ENCODE measurements at regions not wholly inside any gene's neighbourhood (a gene's known extent, or its start where the extent isn't known, plus 50 kb on each side); places are given as distances from the start of the nearest gene placed in this dataset.

DNA sequence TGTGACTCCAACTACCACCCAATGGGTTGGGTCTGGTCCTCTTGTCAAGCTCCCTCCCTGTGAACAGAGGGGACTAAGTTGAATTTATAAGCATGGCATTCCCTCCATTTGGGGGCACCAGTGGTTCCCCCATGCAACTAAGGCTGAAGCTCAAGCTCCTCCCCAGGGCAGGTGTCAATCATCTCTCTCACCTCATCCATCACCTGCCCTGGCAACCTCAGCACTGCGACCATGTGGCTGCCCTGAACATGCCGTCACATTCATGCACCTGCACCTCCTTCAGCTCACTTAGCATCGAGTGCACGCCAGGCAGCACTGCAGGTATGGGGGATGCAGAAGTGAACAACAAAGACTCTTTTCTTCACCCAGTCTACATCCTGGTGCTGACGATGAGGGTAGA, 799.3 kb downstream of the TBC1D22A start:
- no peak for DNase-seq (ENCODE audit: low read depth, low spot score)
- Histone ChIP-seq H3K27ac (ENCODE audit: low read length) (no peak overlapping the region), H3K4me3 (ENCODE audit: low read depth in 2 of 2, low read length in 2 of 2) (no peak overlapping the region), H3K36me3 (ENCODE audit: control insufficient read depth, insufficient read depth, low read length) (no peaks in the 10 kb centered on the region), H3K27me3 (ENCODE audit: control insufficient read depth, insufficient read depth, low read length) (no peaks in the 10 kb centered on the region), H3K4me1 (ENCODE audit: control insufficient read depth, insufficient read depth, low read length) (no peaks in the 10 kb centered on the region), H3K9me3 (ENCODE audit: control insufficient read depth, insufficient read depth, low read depth, low read length) (no peaks in the 10 kb centered on the region)
- TF ChIP-seq POLR2AphosphoS5 (IDR thresholded peaks at IDR 0.05; ENCODE audit: low read depth, low read length): no peak
- no peak for TF ChIP-seq SIN3A (IDR thresholded peaks at IDR 0.05; ENCODE audit: borderline replicate concordance, insufficient read depth, low read depth, low read length)
- TF ChIP-seq, protein P1, sequence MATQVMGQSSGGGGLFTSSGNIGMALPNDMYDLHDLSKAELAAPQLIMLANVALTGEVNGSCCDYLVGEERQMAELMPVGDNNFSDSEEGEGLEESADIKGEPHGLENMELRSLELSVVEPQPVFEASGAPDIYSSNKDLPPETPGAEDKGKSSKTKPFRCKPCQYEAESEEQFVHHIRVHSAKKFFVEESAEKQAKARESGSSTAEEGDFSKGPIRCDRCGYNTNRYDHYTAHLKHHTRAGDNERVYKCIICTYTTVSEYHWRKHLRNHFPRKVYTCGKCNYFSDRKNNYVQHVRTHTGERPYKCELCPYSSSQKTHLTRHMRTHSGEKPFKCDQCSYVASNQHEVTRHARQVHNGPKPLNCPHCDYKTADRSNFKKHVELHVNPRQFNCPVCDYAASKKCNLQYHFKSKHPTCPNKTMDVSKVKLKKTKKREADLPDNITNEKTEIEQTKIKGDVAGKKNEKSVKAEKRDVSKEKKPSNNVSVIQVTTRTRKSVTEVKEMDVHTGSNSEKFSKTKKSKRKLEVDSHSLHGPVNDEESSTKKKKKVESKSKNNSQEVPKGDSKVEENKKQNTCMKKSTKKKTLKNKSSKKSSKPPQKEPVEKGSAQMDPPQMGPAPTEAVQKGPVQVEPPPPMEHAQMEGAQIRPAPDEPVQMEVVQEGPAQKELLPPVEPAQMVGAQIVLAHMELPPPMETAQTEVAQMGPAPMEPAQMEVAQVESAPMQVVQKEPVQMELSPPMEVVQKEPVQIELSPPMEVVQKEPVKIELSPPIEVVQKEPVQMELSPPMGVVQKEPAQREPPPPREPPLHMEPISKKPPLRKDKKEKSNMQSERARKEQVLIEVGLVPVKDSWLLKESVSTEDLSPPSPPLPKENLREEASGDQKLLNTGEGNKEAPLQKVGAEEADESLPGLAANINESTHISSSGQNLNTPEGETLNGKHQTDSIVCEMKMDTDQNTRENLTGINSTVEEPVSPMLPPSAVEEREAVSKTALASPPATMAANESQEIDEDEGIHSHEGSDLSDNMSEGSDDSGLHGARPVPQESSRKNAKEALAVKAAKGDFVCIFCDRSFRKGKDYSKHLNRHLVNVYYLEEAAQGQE (IDR thresholded peaks at IDR 0.05; ENCODE audit: insufficient read depth in 1 of 2, low read depth in 2 of 2, low read length in 1 of 2): no peak
- TF ChIP-seq TCF7L2 (IDR thresholded peaks at IDR 0.05; ENCODE audit: low read depth, low read length): no peak
- TF ChIP-seq, protein P2, sequence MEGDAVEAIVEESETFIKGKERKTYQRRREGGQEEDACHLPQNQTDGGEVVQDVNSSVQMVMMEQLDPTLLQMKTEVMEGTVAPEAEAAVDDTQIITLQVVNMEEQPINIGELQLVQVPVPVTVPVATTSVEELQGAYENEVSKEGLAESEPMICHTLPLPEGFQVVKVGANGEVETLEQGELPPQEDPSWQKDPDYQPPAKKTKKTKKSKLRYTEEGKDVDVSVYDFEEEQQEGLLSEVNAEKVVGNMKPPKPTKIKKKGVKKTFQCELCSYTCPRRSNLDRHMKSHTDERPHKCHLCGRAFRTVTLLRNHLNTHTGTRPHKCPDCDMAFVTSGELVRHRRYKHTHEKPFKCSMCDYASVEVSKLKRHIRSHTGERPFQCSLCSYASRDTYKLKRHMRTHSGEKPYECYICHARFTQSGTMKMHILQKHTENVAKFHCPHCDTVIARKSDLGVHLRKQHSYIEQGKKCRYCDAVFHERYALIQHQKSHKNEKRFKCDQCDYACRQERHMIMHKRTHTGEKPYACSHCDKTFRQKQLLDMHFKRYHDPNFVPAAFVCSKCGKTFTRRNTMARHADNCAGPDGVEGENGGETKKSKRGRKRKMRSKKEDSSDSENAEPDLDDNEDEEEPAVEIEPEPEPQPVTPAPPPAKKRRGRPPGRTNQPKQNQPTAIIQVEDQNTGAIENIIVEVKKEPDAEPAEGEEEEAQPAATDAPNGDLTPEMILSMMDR (IDR thresholded peaks at IDR 0.05): no peak
- in situ Hi-C loops (cut with HindIII; ENCODE audit: low pct_unique_long_range_greater_than_20kb, low sequenced_read_pairs): no loop called here
- POLR2A ChIA-PET: no interaction called here
- BruUV-seq (replicated peaks): no TSS peak
- intact Hi-C loops (cut with micrococcal nuclease; ENCODE audit: unreplicated experiment): no loop called here
- ATAC-seq: no peak
- CTCF ChIA-PET: interaction anchor here (0.5 kb wide), 1 partner anchor 665 kb away, joined by 3 read pairs; no protein-coding TSS in a partner anchor

DNA sequence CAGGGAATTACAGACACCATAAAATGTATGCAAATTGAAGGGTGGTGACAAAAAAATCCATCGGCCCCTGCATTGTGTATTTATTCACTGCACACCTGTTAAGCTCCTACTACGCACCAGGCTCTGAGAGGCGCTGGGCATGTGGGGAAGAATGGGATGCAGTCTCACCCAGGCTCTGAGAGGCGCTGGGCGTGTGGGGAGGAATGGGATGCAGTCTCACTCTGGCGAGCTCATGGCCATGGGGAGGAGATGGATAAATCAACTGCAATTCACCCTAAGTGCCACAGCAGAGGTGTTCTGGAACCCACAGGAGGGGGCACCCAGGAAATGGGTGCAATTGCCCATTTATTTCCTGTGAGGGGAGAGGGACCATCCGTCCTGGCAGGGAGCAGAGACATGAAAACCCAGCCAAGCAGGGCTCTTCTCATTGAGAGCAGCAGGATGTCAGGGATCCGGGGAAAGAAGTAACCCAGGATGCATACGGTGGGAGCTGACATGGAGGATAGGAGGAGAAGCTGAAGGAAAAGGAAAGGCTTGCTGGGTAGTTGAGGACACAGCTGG, 798.7 kb downstream of the TBC1D22A start:
- Histone ChIP-seq H3K27me3 (ENCODE audit: control insufficient read depth, insufficient read depth, low read length) (no peaks in the 10 kb centered on the region), H3K27ac (ENCODE audit: low read length) (no peak overlapping the region), H3K4me1 (ENCODE audit: control insufficient read depth, insufficient read depth, low read length) (no peaks in the 10 kb centered on the region), H3K4me3 (ENCODE audit: low read depth in 2 of 2, low read length in 2 of 2) (no peak overlapping the region), H3K36me3 (ENCODE audit: control insufficient read depth, insufficient read depth, low read length) (no peaks in the 10 kb centered on the region), H3K9me3 (ENCODE audit: control insufficient read depth, insufficient read depth, low read depth, low read length) (no peaks in the 10 kb centered on the region)
- CTCF ChIA-PET: interaction anchor here (0.5 kb wide), 1 partner anchor 665 kb away, joined by 3 read pairs; no protein-coding TSS in a partner anchor
- TF ChIP-seq, protein P1 (IDR thresholded peaks at IDR 0.05; ENCODE audit: insufficient read depth in 1 of 2, low read depth in 2 of 2, low read length in 1 of 2): no peak
- no peak for TF ChIP-seq TCF7L2 (IDR thresholded peaks at IDR 0.05; ENCODE audit: low read depth, low read length)
- DNase-seq (ENCODE audit: low read depth, low spot score) (no peak), ATAC-seq (no peak)
- intact Hi-C loops (cut with micrococcal nuclease; ENCODE audit: unreplicated experiment) (no loop called here), in situ Hi-C loops (cut with HindIII; ENCODE audit: low pct_unique_long_range_greater_than_20kb, low sequenced_read_pairs) (no loop called here)
- no TSS peak for BruUV-seq (replicated peaks)
- POLR2A ChIA-PET: no interaction called here

Measured in Panc1 (cell line).